ENCODE measurements at regions not wholly inside any gene's neighbourhood (a gene's known extent, or its start where the extent isn't known, plus 50 kb on each side); places are given as distances from the start of the nearest gene placed in this dataset.
"Not testable (repeated sequence)": the region's sequence is repeated elsewhere in the genome, so short reads cannot be mapped to it uniquely, and the experiment has no call there.

DNA sequence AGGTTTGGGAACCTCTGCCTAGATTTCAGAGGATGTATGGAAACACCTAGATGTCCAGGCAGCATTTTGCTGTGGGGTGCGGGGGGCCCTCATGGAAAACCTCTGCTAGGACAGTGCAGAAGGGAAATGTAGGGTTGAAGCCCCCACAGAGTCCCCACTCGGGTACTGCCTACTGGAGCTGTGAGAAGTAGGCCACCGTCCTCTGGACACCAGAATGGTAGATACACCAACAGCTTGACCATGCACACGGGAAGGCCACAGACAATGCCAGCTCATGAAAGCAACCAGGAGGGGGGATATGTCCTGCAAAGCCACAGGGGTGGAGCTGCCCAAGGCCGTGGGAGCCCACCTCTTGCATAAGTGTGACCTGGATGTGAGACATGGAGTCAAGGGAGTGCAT, 1336.5 kb downstream of the SPATA31A7 start:
- H3K4me3 ChIP-seq; H3K27me3 ChIP-seq; H3K9me3 ChIP-seq (ENCODE audit: low read depth); H3K27ac ChIP-seq; H3K4me1 ChIP-seq (ENCODE audit: low read depth); H3K36me3 ChIP-seq; DNase-seq (ENCODE audit: low read depth in 1 of 2, low spot score in 1 of 2): not testable (repeated sequence)

- not testable (repeated sequence) for H3K27me3 ChIP-seq; DNase-seq (ENCODE audit: low read depth in 1 of 2, low spot score in 1 of 2); H3K36me3 ChIP-seq; H3K9me3 ChIP-seq (ENCODE audit: low read depth); H3K4me3 ChIP-seq; H3K27ac ChIP-seq; H3K4me1 ChIP-seq (ENCODE audit: low read depth)
These were observed 1342.4 kb downstream of the SPATA31A7 start for GRCh38 chr9:62532162-62532776.

DNA sequence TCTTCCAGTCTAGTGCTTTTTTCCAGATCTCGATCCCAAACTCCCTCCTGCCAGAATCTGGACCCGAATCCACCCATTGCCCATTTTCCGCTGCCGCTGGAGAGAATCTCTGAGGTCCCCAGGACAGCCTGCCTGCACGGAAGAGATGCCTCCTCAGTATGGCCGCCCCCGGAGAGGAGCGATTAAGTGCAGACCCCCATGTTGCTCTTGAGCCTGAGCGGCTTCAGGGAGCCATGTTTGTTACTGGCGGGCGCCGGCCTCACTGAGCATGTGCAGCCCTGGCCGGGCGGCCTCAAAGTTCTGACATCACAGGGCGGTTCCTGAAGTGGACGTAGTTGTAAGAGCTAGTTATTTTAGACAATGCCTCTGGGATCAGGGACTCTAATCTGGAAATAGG, 1342.9 kb downstream of the SPATA31A7 start:
- not testable (repeated sequence) for H3K27me3 ChIP-seq; H3K36me3 ChIP-seq; DNase-seq (ENCODE audit: low read depth in 1 of 2, low spot score in 1 of 2); H3K4me1 ChIP-seq (ENCODE audit: low read depth); H3K9me3 ChIP-seq (ENCODE audit: low read depth); H3K4me3 ChIP-seq; H3K27ac ChIP-seq

DNA sequence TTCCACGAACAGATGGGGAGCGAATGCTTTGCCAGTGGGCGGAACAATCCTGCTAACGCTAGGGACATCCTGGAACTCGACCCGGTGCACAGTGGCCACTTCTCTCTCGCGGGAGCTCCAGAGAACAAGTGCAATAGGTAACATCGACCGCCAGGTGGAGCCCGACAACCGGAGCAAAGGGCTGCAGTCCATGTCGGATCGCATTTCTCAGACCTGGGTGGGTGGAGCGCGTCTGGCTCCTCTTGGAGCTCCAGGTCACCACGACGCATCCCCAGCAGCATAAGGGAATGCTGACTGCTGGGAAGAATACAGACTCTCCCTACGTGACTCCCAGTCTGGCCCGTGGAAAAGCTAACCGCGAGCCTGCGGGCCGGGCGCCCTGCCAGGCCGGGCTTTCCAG, 1360.7 kb downstream of the SPATA31A7 start:
- H3K27ac ChIP-seq; DNase-seq (ENCODE audit: low read depth in 1 of 2, low spot score in 1 of 2); H3K27me3 ChIP-seq; H3K9me3 ChIP-seq (ENCODE audit: low read depth); H3K36me3 ChIP-seq; H3K4me1 ChIP-seq (ENCODE audit: low read depth); H3K4me3 ChIP-seq: not testable (repeated sequence)
- TF ChIP-seq, protein P1, sequence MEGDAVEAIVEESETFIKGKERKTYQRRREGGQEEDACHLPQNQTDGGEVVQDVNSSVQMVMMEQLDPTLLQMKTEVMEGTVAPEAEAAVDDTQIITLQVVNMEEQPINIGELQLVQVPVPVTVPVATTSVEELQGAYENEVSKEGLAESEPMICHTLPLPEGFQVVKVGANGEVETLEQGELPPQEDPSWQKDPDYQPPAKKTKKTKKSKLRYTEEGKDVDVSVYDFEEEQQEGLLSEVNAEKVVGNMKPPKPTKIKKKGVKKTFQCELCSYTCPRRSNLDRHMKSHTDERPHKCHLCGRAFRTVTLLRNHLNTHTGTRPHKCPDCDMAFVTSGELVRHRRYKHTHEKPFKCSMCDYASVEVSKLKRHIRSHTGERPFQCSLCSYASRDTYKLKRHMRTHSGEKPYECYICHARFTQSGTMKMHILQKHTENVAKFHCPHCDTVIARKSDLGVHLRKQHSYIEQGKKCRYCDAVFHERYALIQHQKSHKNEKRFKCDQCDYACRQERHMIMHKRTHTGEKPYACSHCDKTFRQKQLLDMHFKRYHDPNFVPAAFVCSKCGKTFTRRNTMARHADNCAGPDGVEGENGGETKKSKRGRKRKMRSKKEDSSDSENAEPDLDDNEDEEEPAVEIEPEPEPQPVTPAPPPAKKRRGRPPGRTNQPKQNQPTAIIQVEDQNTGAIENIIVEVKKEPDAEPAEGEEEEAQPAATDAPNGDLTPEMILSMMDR (IDR thresholded peaks at IDR 0.05; ENCODE audit: low read depth, low read length) = peak; percentile 6

- H3K4me1 ChIP-seq (ENCODE audit: low read depth); H3K36me3 ChIP-seq; H3K27ac ChIP-seq; DNase-seq (ENCODE audit: low read depth in 1 of 2, low spot score in 1 of 2); H3K4me3 ChIP-seq; H3K27me3 ChIP-seq; H3K9me3 ChIP-seq (ENCODE audit: low read depth): not testable (repeated sequence)
These were observed 1370.8 kb downstream of the SPATA31A7 start for GRCh38 chr9:62560603-62561002.

DNA sequence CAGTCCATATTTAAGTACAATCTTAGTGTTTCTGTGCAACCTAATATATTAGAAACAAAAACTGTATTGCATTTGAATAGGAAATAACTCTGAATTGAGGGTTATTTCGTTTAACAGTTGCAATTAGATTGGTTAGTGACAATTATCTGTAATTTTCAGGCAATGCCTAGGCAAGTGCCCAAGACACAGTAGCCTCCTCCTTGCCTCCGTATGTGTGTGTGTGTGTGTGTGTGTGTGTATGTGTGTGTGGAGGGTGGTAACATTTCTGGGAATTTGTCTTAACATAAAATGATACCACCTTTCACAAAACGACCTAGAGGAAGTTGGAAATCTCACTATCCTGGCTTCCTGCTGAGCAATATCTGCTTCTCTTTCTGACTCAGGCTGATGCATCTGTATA, 1375.3 kb downstream of the SPATA31A7 start:
- not testable (repeated sequence) for H3K4me3 ChIP-seq; H3K9me3 ChIP-seq (ENCODE audit: low read depth); H3K36me3 ChIP-seq; H3K27ac ChIP-seq; DNase-seq (ENCODE audit: low read depth in 1 of 2, low spot score in 1 of 2); H3K4me1 ChIP-seq (ENCODE audit: low read depth); H3K27me3 ChIP-seq

GRCh38 chr9:62566430-62566829, 1376.6 kb downstream of the SPATA31A7 start:
- H3K9me3 ChIP-seq (ENCODE audit: low read depth); H3K36me3 ChIP-seq; H3K4me3 ChIP-seq; DNase-seq (ENCODE audit: low read depth in 1 of 2, low spot score in 1 of 2); H3K4me1 ChIP-seq (ENCODE audit: low read depth); H3K27ac ChIP-seq; H3K27me3 ChIP-seq: not testable (repeated sequence)

DNA sequence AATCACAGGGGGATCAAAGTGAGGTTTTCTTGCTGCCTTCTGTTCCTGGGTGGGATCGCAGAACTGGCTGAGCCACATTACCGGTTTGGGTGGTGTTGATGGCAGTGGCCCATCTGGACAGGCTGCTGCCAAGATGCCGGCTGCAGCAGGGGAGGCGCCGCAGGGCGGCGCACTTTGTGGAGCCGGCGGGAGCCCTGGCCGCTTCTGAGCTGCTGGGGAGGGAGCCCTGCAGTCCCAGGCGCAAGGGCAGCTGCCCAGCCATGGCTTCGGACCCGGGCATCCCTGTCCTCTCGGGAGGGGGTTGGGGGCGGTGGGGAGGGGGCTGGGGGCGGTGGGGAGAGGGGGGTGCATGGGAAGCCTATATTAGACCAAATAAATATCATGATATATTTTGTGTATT, 1407.3 kb downstream of the SPATA31A7 start:
- H3K4me3 ChIP-seq; H3K9me3 ChIP-seq (ENCODE audit: low read depth); H3K27me3 ChIP-seq; H3K36me3 ChIP-seq; DNase-seq (ENCODE audit: low read depth in 1 of 2, low spot score in 1 of 2); H3K27ac ChIP-seq; H3K4me1 ChIP-seq (ENCODE audit: low read depth): not testable (repeated sequence)
